SU-DHL-6 (cell line): ENCODE measurements at regions not wholly inside any gene's neighbourhood (a gene's known extent, or its start where the extent isn't known, plus 50 kb on each side); places are given as distances from the start of the nearest gene placed in this dataset.

Experiments
- CTCF ChIP-seq: fragments of 200-600 bp; sonication (generic); IDR thresholded peaks from one replicate; pipeline ENCODE4 v1.5.1; 2017; ENCODE audit warnings: antibody characterized with exemption, mild to moderate bottlenecking, low read length, moderate library complexity; ENCODE audit not compliant: insufficient read depth, poor library complexity, severe bottlenecking
- EZH2phosphoT487 ChIP-seq: fragments of 200-600 bp; sonication (generic), shearing (Covaris generic); conservative IDR thresholded peaks from 2 replicates; pipeline ENCODE4 v1.6.1; 2018; ENCODE audit warnings: mild to moderate bottlenecking, antibody characterized with exemption, low read length, moderate library complexity, mixed read lengths

DNA sequence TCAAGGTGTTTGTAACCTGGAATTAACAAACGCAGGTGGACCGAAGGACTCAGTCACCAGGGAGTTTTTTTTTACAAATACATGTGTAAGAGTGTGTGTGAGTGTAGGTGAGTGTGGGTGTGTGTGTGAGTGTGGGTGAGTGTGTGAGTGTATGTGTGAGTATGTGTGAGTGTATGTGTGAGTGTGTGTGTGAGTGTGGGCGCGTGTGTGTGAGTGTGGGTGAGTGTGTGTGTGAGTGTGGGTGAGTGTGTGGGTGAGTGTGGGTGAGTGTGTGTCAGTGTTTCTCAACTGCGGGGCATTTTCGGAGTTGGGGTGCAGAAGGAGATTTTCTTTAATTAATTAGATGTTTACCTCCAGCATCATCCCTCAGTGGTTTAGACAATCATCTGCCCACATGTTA lies 1178.8 kb downstream of the VRK1 start:
- TF ChIP-seq CTCF = no peak
- no peak for TF ChIP-seq EZH2phosphoT487
